GM18858 (cell line): ENCODE measurements at regions not wholly inside any gene's neighbourhood (a gene's known extent, or its start where the extent isn't known, plus 50 kb on each side); places are given as distances from the start of the nearest gene placed in this dataset.

ENCODE experiments used
- ATAC-seq: cut with Tn5 transposase; IDR thresholded peaks from one replicate; pipeline ENCODE4 v1.9.1; 2021; ENCODE audit not compliant: unreplicated experiment

- ATAC-seq, result no peak
Measured at GRCh38 chr7:156115582-156115981, 303.3 kb upstream of the SHH start.

GRCh38 chr7:156113731-156114130 lies 301.5 kb upstream of the SHH start:
- ATAC-seq, result no peak

DNA sequence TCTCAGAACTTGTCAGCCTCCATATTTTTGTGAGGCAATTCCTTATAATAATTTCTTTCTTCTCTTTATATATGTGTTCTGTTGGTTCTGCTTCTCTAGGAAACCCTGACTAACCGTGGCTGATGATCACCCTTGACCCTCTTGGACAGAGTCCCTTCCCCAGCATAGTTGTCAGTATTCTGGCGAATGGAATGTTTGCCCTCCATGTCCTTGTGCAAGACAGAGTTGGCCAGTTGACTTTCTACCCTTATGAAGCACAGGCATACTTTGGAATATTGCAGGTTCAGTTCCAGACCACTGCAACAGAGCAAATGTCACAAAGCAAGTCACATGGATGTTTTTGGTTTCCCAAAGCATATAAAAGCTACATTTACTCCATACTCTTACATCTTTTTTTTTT lies 297.7 kb upstream of the SHH start:
- ATAC-seq, result no peak

GRCh38 chr7:156109076-156109475 lies 296.8 kb upstream of the SHH start:
- no peak for ATAC-seq

GRCh38 chr7:156107957-156108356 lies 295.7 kb upstream of the SHH start:
- no peak for ATAC-seq

DNA sequence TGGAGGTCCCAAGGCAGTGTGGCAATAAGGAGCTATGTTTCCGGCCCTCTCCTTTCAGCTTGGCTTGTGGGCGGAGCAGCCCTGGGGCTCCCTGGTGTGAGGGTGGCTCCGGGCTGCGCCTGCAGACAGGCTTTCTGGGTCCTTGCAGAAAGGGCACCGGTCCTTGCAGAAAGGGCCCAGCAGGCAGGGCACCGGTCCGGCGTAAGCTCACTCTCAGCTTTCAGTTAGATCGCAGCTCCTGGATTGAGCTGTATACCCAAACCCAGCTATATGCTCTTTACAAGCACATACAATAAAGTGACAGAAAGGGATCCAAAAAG lies 293.8 kb upstream of the SHH start:
- ATAC-seq, result no peak

- ATAC-seq, result no peak
Measured at GRCh38 chr7:156105337-156106106, 293.3 kb upstream of the SHH start.

DNA sequence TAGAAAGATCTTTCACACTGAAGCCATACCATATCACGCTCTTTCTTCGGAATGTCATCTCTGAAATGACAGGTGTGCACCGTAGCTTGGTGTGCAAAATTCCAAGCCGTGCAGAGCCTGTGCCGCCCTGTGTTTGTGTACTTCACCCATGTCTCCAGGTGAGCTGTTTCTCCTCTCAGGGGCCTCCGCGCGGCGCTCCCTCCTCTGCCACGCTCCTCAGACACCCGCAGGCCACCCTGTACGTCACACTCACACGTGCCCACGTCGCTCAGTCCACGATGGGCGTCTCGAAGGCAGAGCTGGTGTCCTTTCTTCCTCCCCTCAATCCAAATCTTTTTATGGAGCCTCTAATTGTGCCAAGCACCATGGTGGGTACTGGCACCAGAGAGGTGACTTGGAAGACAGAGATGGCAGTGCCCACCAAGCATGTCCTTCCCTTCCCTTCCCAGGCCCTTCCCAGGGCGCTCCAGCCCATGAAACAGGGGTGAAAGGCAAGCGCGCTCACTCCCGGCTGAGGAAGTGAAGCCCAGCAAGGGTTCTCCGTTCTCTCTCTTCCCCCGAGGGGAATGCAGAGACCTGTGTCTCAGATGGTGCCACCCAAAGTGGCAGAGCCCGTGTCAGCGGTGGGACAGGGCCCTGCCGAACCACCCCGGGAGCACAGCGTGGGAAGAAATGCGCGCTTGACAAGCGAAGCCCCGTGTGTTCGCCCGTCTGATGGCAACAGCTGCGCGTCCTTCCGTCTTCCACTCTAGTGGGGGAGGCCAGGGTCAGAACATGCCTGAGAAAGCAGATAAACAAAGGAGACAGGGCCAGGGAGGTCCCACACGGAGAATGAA lies 292.5 kb upstream of the SHH start:
- no peak for ATAC-seq

GRCh38 chr7:156102267-156102666 lies 290.0 kb upstream of the SHH start:
- ATAC-seq, result no peak

DNA sequence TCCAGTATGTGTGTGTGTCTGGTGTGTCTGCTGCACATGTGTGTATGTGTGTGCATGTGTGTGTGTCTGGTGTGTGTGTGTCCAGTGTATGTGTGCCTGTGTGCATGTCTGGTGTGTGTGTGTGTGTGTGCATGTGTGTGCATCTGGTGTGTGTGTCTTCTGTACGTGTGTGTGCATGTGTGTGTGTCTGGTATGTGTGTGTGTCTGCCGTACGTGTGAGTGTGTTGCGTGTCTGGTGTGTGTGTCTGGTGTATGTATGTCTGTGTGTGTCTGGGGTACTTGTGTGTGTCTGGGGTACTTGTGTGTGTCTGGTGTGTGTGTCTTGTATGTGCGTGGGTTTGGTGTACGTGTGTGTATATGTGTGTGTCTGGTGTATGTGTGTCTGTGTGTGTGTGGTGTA lies 289.1 kb upstream of the SHH start:
- ATAC-seq, result no peak

DNA sequence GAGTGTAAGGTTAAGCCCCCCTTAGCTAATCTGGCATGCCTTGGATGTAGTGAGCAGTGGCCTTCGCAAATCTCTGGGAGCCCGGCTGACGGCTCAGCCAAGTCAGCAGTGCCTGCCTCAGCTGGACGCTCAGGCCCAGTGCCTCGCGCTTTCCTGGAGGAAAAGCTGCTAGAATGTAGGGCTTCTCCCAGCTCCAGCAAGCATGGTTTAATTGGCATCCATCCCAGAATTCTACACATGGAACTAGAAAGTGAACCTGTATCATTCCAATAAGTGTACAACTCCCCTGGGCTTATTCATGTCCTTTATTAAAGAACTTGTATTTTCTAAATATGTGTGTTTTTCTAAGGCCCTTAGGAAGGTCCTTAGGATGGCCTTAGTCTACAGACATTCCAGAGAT lies 287.8 kb upstream of the SHH start:
- ATAC-seq, result no peak

DNA sequence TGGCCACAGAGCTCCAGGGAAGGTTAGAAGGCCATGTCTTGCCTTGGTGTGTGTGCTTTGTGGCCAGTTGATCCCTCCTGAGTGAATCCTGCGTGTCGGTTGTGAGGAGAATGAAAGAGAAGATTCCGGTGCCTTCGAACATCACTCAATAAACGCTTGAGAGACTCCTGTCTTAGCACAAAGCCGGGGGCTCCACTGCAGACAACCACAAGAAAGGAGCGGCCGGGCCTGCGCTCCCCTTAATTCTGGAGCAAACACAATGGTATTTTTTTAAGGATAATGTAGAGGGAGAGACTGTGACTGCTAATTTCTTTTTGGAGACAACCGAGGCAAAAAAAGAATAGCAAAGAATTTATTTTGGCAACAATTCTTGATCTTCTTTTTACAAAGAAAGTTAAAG lies 286.8 kb upstream of the SHH start:
- ATAC-seq, result no peak

DNA sequence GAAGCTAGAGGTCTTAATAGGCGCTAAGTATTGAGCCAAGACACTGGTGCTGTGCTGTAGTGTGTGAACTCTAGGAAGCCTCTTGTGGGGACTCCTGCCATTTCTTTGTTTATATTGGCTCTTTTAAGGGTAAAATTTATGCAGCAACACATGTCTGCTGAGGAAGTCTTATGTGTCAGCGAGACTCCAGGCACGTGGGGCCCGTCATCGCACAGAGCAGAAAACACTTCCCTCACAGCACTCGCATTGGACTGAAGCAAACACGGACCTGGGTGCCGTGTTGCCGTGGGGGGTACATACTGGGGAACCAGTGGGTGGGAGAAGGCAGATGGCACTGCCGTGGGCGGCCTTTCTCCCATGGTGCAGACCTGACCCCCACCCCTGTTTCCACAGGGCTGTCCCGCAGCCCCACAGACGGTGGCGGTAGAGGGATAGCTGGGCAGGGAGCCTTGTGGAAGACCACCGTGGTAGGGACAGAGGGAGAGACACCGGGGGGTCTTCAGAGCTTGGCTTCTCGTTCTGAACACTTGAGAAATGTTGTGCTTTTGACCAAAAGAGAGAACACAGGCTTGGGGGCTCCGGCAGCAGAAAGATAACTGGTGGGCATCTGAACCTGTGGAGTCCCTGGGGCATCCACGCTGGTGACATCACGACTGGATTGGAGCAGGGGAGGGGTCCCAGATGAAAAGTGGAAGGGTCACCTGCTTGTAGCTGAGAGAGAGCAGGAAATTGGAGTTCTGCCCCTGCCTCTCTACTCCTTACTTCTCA lies 284.7 kb upstream of the SHH start:
- no peak for ATAC-seq

DNA sequence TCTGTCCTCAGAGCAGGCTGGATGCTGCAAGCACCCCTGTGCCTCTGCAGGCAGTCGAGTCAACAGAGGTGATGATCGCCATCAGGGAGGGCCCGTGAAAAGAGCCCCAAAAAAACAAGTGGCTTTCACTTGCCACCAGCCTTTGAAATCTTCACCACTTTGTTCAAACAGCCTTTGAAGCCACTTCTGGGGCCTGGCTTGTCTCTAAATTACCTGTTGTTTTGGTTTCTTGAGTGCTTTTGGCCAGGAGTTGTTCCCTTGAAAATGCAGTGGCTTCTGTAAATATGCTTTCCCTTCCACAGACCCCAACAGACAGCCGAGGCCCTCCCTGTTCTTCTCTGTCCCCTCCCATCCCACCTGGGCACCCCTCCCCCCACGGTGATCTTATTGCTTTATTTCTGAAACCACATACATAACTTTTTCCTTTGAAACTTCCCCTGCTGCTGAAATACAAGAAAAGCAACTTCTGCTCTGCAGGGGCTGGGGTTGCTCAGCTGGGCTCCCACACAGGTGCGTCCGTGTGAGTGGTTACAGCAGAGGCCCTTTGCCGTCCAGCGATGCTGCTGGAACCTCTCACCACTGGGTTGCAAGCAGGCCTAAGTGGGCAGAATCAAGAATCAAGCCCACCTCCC lies 283.8 kb upstream of the SHH start:
- ATAC-seq, result no peak

DNA sequence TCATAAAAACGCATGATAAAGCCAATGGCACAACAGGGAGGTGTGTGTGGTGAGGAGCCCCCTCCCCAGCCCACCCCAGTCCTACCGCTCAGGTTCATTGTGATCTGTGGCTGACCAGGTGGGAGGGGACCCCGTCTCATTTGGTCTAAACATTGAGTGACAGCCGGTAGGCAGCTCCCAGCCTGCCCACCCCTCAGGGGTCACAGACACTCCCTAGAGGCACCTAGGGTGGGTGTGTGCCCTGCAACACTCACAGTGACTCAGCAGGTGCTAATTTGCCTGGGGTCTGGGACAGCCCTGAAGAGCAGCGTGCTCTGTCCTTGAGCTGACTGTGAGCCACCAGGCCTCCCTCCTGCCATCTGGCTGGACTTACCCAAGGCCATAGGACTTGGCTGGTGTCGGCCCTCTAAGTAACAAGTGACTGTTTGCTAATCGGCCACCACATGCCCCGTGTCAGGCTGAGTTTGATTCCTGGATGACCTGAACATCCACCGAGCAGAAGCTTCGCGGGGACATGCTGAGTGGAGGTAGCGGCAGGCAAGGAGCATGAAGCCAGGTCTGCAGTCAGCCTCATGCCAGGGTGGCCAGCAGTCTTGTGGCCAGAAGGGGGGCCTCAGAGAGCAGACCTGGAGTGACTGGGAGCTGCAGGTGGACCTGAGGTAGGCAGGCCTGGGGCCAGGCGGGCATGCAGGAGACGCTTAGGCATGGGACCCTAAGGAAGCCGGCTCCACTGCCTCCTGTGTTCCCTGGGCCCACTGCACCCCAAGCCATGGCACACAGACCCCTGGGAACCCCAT lies 282.3 kb upstream of the SHH start:
- ATAC-seq, result no peak

DNA sequence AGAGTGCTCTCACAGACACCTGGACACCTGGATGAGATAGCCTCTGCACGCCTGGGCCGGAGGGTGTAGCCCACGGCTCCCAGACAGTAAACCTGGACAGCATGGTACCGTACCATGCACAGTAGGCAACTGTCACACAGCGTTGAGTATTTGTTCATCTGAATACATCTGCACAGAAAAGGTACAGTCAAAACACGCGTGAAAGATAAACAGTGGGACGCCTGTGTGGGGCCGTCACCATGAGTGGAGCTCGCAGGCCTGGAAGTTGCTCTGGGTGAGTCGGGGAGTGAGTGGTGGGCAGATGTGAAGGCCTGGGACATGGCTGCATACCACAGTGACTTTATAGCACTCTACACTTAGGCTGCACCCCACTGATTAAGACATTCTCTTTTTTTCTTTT lies 280.0 kb upstream of the SHH start:
- no peak for ATAC-seq

DNA sequence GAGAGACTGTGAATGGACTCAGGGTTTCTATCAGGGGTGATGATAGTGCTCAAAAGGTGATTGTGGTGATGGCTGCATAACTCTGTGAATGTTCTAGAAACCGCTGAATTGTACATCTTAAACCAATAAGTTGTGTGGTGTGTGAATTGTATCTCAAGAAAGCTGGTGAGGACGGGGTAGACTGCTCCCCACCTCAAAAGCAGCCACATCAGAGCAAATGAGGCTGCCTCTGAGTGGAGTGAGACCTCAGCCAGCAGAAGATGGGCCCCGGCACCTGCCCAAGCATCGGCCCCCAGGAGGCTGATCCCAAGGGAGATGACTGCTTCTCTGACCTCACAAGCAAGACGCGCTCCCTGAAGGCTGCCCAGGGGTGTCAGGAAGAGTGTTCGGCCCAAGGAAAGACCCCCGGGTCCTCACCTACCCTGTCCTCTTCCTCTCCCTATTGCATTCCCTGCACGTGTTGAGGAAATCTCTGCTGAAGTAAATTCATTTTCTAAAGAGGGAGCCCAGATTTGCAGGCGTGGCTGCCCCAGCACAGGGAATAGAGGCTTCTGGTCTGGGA lies 279.3 kb upstream of the SHH start:
- no peak for ATAC-seq

DNA sequence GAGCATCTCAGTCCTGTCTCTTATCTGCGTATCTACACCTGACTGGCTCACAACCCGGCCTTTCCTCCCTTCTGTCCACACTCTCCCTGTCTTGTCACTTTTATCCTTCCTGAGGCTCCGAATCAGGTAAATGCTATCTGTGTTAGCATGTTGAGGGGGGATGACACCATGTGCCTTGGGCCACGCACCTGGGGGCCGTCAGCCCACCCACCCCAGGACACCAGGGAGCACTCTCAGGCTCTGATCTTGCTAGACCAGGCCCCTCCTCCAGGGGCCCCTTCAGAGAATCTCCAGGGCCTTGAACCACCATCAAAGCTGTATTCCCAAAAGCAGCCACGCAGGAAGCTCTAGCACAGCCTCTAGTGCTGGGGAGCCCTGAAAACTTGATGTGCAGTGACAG lies 278.7 kb upstream of the SHH start:
- ATAC-seq, result no peak

- no peak for ATAC-seq
Measured at GRCh38 chr7:156089222-156089621, 277.0 kb upstream of the SHH start.

- ATAC-seq, result no peak
Measured at GRCh38 chr7:156088115-156088514, 275.9 kb upstream of the SHH start.
